ES-I3 (cell line): ENCODE measurements at regions not wholly inside any gene's neighbourhood (a gene's known extent, or its start where the extent isn't known, plus 50 kb on each side); places are given as distances from the start of the nearest gene placed in this dataset.
"Not testable (repeated sequence)": the region's sequence is repeated elsewhere in the genome, so short reads cannot be mapped to it uniquely, and the experiment has no call there.

Experiments
- H3K36me3 ChIP-seq: 2 replicates; pipeline ENCODE4 v1.6.1; 2013; ENCODE audit warnings: mild to moderate bottlenecking, low read length, control low read depth, moderate library complexity; ENCODE audit not compliant: insufficient read depth
- H3K4me1 ChIP-seq: 2 replicates; pipeline ENCODE4 v1.6.1; 2013; ENCODE audit warnings: mild to moderate bottlenecking, control low read depth, low read length; ENCODE audit not compliant: insufficient read depth
- H3K9ac ChIP-seq: 2 replicates; pipeline ENCODE4 v1.6.1; 2013; ENCODE audit warnings: low read depth, mild to moderate bottlenecking, low read length, moderate library complexity
- H3K9me3 ChIP-seq: 2 replicates; pipeline ENCODE4 v1.6.1; 2013; ENCODE audit warnings: mild to moderate bottlenecking, low read length, moderate library complexity; ENCODE audit not compliant: control insufficient read depth, insufficient read depth

- peaks cover 5% of the 10 kb centered on the region for H3K36me3 ChIP-seq
- peaks cover 33% of the 10 kb centered on the region for H3K4me1 ChIP-seq
- H3K9ac ChIP-seq = no peak overlapping the region
Observed at GRCh38 chr6:167237438-167238145, 53.5 kb upstream of the UNC93A start.

GRCh38 chr6:167238146-167238693 lies 52.9 kb upstream of the UNC93A start:
- H3K9ac ChIP-seq = no peak overlapping the region
- H3K4me1 ChIP-seq = peaks cover 26% of the 10 kb centered on the region
- no peaks in the 10 kb centered on the region for H3K9me3 ChIP-seq
- peaks cover 5% of the 10 kb centered on the region for H3K36me3 ChIP-seq

More at GRCh38 chr6:167237438-167238145, 53.5 kb upstream of the UNC93A start:
- H3K9me3 ChIP-seq = no peaks in the 10 kb centered on the region

GRCh38 chr6:167238694-167239467 lies 52.2 kb upstream of the UNC93A start:
- Histone ChIP-seq H3K9me3 (no peaks in the 10 kb centered on the region), H3K4me1 (peaks cover 24% of the 10 kb centered on the region), H3K36me3 (peaks cover 5% of the 10 kb centered on the region), H3K9ac (no peak overlapping the region)

GRCh38 chr6:167239470-167239869 lies 51.6 kb upstream of the UNC93A start:
- not testable (repeated sequence) for H3K9ac ChIP-seq, H3K9me3 ChIP-seq, H3K36me3 ChIP-seq
- peaks cover 28% of the 10 kb centered on the region for H3K4me1 ChIP-seq

GRCh38 chr6:167240034-167240541 lies 51.0 kb upstream of the UNC93A start:
- no peaks in the 10 kb centered on the region for H3K9me3 ChIP-seq
- H3K4me1 ChIP-seq = peaks cover 28% of the 10 kb centered on the region
- no peak overlapping the region for H3K9ac ChIP-seq
- H3K36me3 ChIP-seq = peaks cover 1% of the 10 kb centered on the region
